ENCODE measurements at regions not wholly inside any gene's neighbourhood (a gene's known extent, or its start where the extent isn't known, plus 50 kb on each side); places are given as distances from the start of the nearest gene placed in this dataset.
"Not testable (repeated sequence)": the region's sequence is repeated elsewhere in the genome, so short reads cannot be mapped to it uniquely, and the experiment has no call there.

DNA sequence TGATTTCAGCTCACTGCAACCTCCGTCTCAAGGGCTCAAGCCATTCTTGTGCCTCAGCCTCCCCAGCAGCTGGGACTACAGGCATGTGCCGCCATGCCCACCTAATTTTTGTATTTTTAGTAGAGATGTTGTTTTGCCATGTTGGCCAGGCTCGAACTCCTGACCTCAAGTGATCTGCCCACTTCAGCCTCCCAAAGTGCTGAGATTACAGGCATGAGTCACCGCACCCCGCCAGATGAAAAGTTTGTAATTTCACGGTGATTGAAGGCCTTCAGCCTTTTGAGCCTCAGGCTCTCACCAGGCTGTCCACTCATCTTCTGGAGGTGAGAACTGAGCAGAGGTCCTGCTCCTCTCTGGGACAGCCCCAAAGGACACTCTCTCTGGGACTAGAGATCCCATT lies 103.2 kb downstream of the HIF1AN start:
- DNase-seq (ENCODE audit: low read depth in 2 of 2): not testable (repeated sequence)

- no peak for DNase-seq (ENCODE audit: low read depth in 2 of 2)
Observed at GRCh38 chr10:100642295-100642994, 102.9 kb upstream of the PAX2 start.

DNA sequence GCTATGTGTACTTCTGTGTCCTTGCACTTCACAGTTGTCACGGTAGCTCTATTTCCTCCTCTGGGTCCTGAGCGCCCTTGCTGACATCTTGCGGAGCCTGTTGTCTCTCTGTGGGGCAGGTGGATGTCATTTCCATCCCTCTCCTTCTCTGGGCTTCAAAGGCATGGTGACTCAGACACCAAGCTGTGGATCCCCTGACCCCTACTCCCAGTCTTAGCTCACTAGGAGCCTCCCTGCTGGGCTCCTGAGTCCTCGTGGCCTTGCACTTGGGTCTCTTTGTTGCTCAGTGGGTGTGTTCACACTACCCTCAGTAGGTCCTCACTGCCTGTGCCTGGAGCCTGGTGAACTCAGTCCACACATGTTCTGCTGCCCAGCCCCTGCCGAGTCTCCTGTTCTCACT lies 100.3 kb upstream of the PAX2 start:
- DNase-seq (ENCODE audit: low read depth in 2 of 2): no peak

DNA sequence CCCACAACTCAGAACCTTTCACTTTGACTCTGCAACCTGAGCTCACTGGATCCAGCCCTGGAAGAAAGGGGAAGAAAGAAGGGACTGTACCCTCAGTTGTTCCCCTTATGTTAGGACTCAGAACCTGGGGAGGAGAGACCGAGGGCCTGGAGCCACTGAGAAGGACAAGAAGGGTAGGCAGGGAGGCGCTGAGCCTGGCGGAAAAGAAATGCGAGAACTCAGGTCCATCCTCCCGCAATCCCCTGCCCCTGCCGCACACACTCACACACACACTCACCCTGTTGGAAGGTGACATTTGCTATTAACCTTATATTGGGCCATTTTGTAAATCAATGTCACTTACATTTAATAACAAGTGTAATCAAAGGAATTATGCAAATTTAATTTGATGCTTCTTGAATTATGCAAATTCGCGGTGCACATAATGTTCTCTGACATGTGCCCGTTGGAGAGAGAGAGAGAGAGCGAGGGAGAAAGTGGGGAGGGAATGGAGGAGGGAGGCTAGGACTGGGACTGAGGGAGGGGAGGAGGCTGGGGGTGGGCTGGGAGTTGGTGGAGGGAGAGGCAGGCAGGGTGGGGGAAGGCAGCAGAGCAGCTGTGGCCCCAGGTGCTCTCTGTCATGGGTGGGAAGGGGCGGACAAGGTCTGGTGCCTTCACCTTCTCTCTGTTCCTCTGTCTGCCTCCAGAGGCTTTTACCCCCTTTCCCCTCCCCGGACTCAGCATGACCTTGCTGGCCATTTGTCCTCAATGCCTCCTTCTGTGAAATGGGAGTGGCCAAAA lies 99.6 kb upstream of the PAX2 start:
- no peak for DNase-seq (ENCODE audit: low read depth in 2 of 2)

DNA sequence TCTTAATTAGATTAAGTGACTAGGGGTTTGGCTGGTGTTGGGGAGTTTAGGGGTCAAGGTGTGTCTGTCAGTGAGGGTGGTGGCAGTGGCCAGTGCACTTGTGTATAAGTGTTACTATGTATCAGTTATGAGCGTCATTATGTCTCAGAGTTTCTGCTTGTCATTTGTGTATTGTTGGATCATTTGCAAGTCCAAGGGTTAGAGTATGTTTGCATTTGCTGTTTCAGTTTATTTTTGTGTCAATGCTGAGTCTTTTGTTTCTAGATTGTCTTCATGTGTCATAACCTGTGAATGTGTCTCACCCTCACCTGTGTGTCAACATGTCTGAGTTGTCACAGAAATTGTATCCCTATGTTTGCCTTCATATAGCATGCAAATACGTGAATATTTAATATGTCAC lies 97.5 kb upstream of the PAX2 start:
- no peak for DNase-seq (ENCODE audit: low read depth in 2 of 2)

DNA sequence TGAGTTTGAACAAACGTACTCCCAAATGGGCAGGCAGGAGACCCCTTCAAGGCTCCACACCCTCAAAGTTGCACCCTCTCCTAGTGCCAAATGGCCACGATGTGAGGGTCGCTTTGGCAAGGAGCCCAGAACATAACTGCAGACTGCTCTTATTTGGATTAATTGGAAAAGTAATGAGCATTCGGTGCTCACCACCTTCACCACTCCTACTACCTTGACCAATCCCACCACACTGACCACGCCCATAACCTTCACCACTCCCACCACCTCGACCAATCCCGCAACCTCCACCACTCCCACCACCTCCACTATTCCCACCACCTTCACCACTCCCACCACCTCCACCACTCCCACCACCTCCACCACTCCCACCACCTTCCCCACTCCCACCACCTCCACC lies 94.7 kb upstream of the PAX2 start:
- no peak for DNase-seq (ENCODE audit: low read depth in 2 of 2)

- DNase-seq (ENCODE audit: low read depth in 2 of 2): not testable (repeated sequence)
Observed at GRCh38 chr10:100651099-100651498, 94.3 kb upstream of the PAX2 start.

- no peak for DNase-seq (ENCODE audit: low read depth in 2 of 2)
Observed at GRCh38 chr10:100651916-100652315, 93.5 kb upstream of the PAX2 start.

DNA sequence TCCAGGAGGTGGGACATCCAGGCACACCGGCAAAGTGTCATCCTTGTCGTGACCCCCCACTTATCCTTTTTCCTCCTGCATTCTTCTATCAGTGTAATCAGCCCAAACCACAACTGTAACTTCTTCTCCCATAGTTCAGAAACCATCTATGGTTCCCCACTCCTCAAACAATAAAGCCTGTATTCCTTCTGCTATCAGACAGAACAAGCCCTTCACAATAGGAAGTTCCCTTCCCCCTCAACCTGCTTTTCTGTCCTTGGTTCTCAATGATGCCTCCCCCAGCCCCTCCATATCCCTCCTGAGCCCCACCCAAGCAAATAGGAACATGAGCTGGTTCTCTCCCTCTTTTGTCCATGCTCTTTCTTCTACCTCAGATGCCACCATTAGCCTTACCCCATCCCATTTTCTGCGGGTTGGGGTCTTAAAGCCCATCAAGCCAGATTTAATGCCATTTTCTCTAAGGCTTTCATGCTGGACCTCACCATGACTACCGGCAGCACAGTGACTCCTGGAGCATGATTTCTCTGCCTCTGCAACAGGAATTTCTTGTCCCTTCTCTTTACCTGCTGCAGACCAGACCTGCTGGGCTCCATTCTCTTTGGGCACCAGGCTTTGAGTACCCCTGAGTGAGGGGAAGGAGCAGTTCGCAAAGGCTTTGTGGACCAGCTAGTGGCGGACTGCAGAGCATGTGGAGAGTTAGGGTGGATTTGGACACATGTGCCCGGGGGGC lies 92.8 kb upstream of the PAX2 start:
- no peak for DNase-seq (ENCODE audit: low read depth in 2 of 2)

DNA sequence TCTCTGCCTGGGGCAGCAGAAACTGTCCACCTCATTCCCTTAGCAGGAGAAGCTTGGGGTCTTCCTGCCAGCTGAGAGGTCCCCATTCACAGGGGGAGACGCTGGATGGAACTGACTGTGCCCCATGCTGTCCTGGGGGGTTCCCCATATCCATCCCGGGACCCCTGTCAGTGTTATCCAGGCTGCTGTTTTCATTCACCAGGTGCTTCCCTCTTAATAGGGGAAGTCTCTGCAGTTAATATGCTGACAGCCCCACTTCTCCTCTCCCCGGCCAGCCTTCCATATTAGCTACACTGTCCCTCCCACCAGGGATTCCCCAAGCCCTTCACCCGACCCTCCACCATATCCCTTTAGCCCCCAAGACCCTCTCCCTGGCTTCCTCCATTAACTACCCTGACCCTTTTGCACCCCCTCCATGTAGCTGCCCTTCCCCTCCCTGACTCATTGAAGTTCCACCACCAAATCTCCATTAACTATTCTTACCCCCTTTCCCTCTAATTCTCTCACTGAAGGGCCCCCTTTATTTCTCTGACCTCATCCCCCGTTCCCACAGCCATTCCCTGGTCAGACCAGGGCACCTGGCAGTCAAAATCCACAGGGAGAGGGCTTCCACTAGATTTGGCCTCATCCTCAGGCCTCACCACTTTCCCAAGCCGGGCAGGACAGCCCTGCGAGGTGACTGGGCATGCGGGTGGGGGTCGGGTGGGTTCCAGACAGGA lies 92.0 kb upstream of the PAX2 start:
- no peak for DNase-seq (ENCODE audit: low read depth in 2 of 2)

- peak in 1 of 2 donors; percentile 38 for DNase-seq (ENCODE audit: low read depth in 2 of 2)
Observed at GRCh38 chr10:100653957-100654781, 91.2 kb upstream of the PAX2 start.

GRCh38 chr10:100654782-100655325 lies 90.5 kb upstream of the PAX2 start:
- DNase-seq (ENCODE audit: low read depth in 2 of 2): no peak

DNA sequence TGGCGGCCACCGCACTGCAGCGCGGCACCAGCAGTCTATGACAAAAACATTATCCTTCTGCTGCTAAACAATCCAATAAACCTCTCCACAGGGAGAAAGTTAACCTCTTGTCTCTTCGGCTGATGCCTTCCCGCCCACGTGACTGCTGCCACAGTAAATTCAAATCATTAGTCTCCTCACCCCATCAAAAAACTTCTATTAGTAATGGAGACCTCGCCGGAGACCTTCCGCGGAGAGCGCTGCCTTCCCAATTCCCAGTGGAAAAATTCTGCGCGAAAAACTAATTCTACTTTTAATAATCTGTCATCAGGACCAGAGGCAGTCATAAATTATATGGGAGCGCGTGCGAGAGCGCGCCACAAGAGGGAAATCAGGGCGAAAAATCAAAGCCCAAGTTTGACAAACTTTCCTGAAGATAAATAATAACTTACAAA lies 90.0 kb upstream of the PAX2 start:
- DNase-seq (ENCODE audit: low read depth in 2 of 2): no peak

DNA sequence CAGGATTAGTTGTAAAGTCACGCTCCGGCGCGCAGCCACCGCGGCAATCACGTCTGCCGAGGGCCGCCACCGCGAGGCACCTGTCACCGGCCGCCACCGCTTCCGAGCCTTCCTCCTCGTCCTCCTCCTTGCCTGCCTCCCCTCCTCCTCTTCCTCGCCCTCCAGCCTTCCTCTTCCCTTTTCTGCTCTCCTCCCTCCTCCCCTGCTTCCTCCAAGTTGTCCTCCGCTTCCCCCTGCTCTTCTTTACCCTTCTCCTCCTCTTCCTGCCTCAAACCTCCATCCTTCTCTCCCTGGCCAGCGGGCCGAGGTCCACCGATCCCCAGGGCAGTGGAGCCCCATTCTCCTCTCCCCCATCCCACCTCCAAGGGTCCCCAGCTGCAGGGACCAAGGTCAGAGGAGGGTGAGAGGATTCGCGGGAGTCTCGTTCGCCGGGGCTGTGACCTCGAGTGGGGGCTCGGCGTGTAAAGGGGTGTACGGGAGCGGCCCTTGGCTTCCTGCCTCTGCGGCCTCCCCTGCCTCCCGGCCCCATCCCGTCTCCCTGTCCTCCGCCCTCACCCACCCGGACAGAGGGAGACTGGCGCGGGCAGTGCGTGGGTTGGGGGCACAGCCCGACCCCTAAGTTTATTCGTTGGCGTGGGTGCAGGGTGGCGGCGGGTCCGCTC lies 89.5 kb upstream of the PAX2 start:
- DNase-seq (ENCODE audit: low read depth in 2 of 2): no peak

DNA sequence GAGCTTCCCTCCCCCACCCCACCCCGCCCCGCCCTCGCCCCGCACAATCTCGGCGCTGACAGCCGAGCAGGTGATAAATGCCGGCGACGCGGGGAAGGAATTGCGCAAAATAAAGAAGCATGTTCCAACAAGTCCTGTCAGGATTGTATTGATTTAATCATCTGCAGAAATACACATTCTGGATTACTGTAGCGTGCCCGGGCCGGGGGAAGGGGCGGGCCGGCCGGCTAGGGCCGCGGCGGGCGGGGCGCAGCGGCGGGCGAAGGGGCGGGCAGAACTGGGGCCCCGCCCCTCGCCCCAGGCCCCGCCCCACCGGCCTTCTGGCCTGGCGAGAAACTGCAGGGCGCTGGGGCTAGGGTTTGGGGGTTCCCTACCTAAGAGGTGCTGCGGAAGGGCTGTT lies 88.9 kb upstream of the PAX2 start:
- DNase-seq (ENCODE audit: low read depth in 2 of 2): no peak

DNA sequence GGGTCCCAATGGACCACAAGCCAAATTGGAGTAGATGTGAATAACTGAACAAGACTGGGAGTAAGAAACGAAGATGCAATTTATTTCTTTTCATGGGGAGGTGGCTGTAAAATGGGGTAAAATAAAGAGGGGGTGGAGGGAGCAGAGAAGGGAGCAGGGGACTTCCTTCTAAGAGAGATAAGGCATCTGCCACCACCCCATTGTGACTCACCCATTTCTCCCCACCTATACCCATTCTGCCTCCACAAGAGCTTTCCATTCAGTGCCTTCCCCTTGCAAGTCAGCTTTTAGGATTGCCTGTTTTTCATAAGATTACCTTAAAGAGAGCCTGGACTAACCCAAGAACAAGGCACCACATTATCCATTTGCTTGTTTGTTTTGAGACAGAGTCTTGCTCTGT lies 87.1 kb upstream of the PAX2 start:
- no peak for DNase-seq (ENCODE audit: low read depth in 2 of 2)

- DNase-seq (ENCODE audit: low read depth in 2 of 2): no peak
Observed at GRCh38 chr10:100659361-100660098, 85.9 kb upstream of the PAX2 start.

DNA sequence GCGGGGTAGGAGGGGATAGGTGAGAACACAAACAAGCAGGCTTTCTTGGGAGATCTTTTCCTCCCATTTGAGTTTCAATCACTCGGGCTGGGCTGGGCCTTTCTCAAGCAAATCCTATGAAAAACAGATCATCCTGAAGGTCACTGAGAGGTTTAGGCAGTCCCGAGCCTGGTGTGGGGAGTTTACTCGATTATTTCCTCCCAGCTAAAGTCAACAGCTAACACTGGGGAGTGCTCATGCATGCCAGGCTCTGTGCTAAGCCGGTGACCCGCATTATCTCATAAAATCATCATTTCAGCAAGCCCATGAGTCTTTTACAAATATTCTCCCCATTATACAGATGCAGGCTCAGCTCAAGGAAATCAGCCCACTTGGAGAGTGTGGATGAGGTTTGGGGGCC lies 85.0 kb upstream of the PAX2 start:
- DNase-seq (ENCODE audit: low read depth in 2 of 2): no peak

- no peak for DNase-seq (ENCODE audit: low read depth in 2 of 2)
Observed at GRCh38 chr10:100660945-100661344, 84.4 kb upstream of the PAX2 start.

DNA sequence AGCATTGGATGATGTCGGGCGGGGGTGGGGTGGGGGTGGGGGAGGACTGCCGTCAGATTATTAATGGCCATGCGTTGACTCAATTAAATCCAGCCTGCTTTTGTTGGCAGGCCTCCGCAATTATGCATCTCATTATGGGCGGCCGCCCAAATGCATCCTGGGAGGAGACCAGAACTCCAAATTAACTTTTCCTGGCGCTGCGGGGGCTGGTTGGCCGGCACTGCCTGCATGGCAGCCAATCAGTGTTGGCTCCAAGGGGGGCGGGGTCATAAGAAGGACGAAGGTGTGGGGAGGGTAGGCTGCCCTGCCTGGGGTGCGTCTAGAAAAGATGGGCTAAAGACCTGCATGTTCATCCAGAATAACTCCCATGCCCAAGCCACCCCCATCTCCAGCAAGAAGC lies 83.9 kb upstream of the PAX2 start:
- DNase-seq (ENCODE audit: low read depth in 2 of 2): no peak

Data from stimulated activated CD4-positive, alpha-beta T cell treated with anti-CD3 and anti-CD28 coated beads, Interleukin-15, amount 100 ng/mL, for 48 hours (primary cell).